Tibial nerve (tissue), 4 donors: ENCODE measurements at regions not wholly inside any gene's neighbourhood (a gene's known extent, or its start where the extent isn't known, plus 50 kb on each side); places are given as distances from the start of the nearest gene placed in this dataset.

ENCODE experiments used
- CTCF ChIP-seq, 5 experiments: fragments of 200-600 bp in 3 of 5; fragments of 450-650 bp in 2 of 5; sonication (generic) in 3 of 5; IDR thresholded peaks; one replicate each; pipeline ENCODE4 v1.5.1; 2016 to 2019; ENCODE audit warnings: antibody characterized with exemption in 5 of 5, mild to moderate bottlenecking in 3 of 5, moderate library complexity in 2 of 5
- EP300 ChIP-seq, 2 donors: sonication (generic); formaldehyde crosslinking; IDR thresholded peaks; one replicate each; pipeline ENCODE4 v1.6.1; 2017; ENCODE audit warnings: antibody characterized with exemption in 2 of 2, mild to moderate bottlenecking in 1 of 2
- POLR2A ChIP-seq, 2 donors: fragments of 450-650 bp; IDR thresholded peaks; one replicate each; pipeline ENCODE4 v1.6.1; 2017; ENCODE audit warnings: antibody characterized with exemption in 2 of 2, mild to moderate bottlenecking in 2 of 2, moderate library complexity in 2 of 2

GRCh38 chr2:143975216-143975615 is 544.7 kb downstream of the ZEB2 start:
- TF ChIP-seq CTCF (IDR thresholded peaks at IDR 0.05) = no peak
- no peak for TF ChIP-seq POLR2A (IDR thresholded peaks at IDR 0.05)
- TF ChIP-seq EP300 (IDR thresholded peaks at IDR 0.05) = no peak
